ENCODE measurements at regions not wholly inside any gene's neighbourhood (a gene's known extent, or its start where the extent isn't known, plus 50 kb on each side); places are given as distances from the start of the nearest gene placed in this dataset.

GRCh38 chr9:75734802-75735201 lies 155.7 kb upstream of the PCSK5 start:
- Histone ChIP-seq H3K27me3 (ENCODE audit: control insufficient read depth, insufficient read depth, low read length) (no peaks in the 10 kb centered on the region), H3K4me1 (ENCODE audit: control insufficient read depth, insufficient read depth, low read length, poor library complexity, severe bottlenecking) (no peaks in the 10 kb centered on the region), H3K27ac (ENCODE audit: insufficient read depth, low read length, poor library complexity, severe bottlenecking) (no peak overlapping the region), H3K4me3 (ENCODE audit: low read depth, low read length) (no peak overlapping the region), H3K9me3 (ENCODE audit: control insufficient read depth in 2 of 2, low read length in 2 of 2) (no peaks in the 10 kb centered on the region), H3K36me3 (ENCODE audit: control insufficient read depth, insufficient read depth, low read length) (no peaks in the 10 kb centered on the region)
- Mint-ChIP-seq H3K27ac (no peak overlapping the region), H3K27me3 (no peaks in the 10 kb centered on the region), H3K4me3 (no peak overlapping the region), H3K9me3 (peaks cover 0 to 5% (median 1%) of the 10 kb centered on the region in 7 donors), H3K36me3 (no peaks in the 10 kb centered on the region), H3K4me1 (no peaks in the 10 kb centered on the region)
- ATAC-seq (ENCODE audit: low read depth in 2 of 2) = no peak
- no peak for DNase-seq

GRCh38 chr9:75739884-75740611 lies 150.4 kb upstream of the PCSK5 start:
- Histone ChIP-seq H3K4me3 (ENCODE audit: low read depth, low read length) (no peak overlapping the region), H3K36me3 (ENCODE audit: control insufficient read depth, insufficient read depth, low read length) (no peaks in the 10 kb centered on the region), H3K9me3 (ENCODE audit: control insufficient read depth in 2 of 2, low read length in 2 of 2) (no peaks in the 10 kb centered on the region), H3K27me3 (ENCODE audit: control insufficient read depth, insufficient read depth, low read length) (no peaks in the 10 kb centered on the region), H3K27ac (ENCODE audit: insufficient read depth, low read length, poor library complexity, severe bottlenecking) (no peak overlapping the region), H3K4me1 (ENCODE audit: control insufficient read depth, insufficient read depth, low read length, poor library complexity, severe bottlenecking) (no peaks in the 10 kb centered on the region)
- ATAC-seq (ENCODE audit: low read depth in 2 of 2) = no peak
- H3K27ac Mint-ChIP-seq = no peak overlapping the region
- no peak for DNase-seq
- no peaks in the 10 kb centered on the region for H3K36me3 Mint-ChIP-seq
- H3K9me3 Mint-ChIP-seq = peaks cover 0 to 5% (median 0%) of the 10 kb centered on the region in 7 donors
- no peaks in the 10 kb centered on the region for H3K4me1 Mint-ChIP-seq
- H3K4me3 Mint-ChIP-seq = no peak overlapping the region
- H3K27me3 Mint-ChIP-seq = no peaks in the 10 kb centered on the region

GRCh38 chr9:75743855-75744254 lies 146.6 kb upstream of the PCSK5 start:
- no peaks in the 10 kb centered on the region for H3K36me3 Mint-ChIP-seq
- no peak overlapping the region for H3K27ac Mint-ChIP-seq
- H3K9me3 ChIP-seq (ENCODE audit: control insufficient read depth in 2 of 2, low read length in 2 of 2) = no peaks in the 10 kb centered on the region

GRCh38 chr9:75754080-75754479 lies 136.4 kb upstream of the PCSK5 start:
- H3K27me3 ChIP-seq (ENCODE audit: control insufficient read depth, insufficient read depth, low read length) = no peaks in the 10 kb centered on the region
- H3K27ac Mint-ChIP-seq = no peak overlapping the region
- H3K4me3 ChIP-seq (ENCODE audit: low read depth, low read length) = no peak overlapping the region
- H3K4me1 ChIP-seq (ENCODE audit: control insufficient read depth, insufficient read depth, low read length, poor library complexity, severe bottlenecking) = no peaks in the 10 kb centered on the region
- no peaks in the 10 kb centered on the region for H3K36me3 Mint-ChIP-seq
- DNase-seq (no peak), ATAC-seq (ENCODE audit: low read depth in 2 of 2) (no peak)
- no peaks in the 10 kb centered on the region for H3K36me3 ChIP-seq (ENCODE audit: control insufficient read depth, insufficient read depth, low read length)
- peaks cover 0 to 9% (median 4%) of the 10 kb centered on the region in 7 donors for H3K9me3 Mint-ChIP-seq
- H3K4me1 Mint-ChIP-seq = no peaks in the 10 kb centered on the region
- H3K9me3 ChIP-seq (ENCODE audit: control insufficient read depth in 2 of 2, low read length in 2 of 2) = no peaks in the 10 kb centered on the region
- no peaks in the 10 kb centered on the region for H3K27me3 Mint-ChIP-seq
- no peak overlapping the region for H3K4me3 Mint-ChIP-seq
- no peak overlapping the region for H3K27ac ChIP-seq (ENCODE audit: insufficient read depth, low read length, poor library complexity, severe bottlenecking)

More at GRCh38 chr9:75743855-75744254, 146.6 kb upstream of the PCSK5 start:
- Histone ChIP-seq H3K27me3 (ENCODE audit: control insufficient read depth, insufficient read depth, low read length) (no peaks in the 10 kb centered on the region), H3K4me1 (ENCODE audit: control insufficient read depth, insufficient read depth, low read length, poor library complexity, severe bottlenecking) (no peaks in the 10 kb centered on the region), H3K27ac (ENCODE audit: insufficient read depth, low read length, poor library complexity, severe bottlenecking) (no peak overlapping the region), H3K4me3 (ENCODE audit: low read depth, low read length) (no peak overlapping the region), H3K36me3 (ENCODE audit: control insufficient read depth, insufficient read depth, low read length) (no peaks in the 10 kb centered on the region)
- no peak for DNase-seq
- peaks cover 0 to 8% (median 1%) of the 10 kb centered on the region in 7 donors for H3K9me3 Mint-ChIP-seq
- ATAC-seq (ENCODE audit: low read depth in 2 of 2) = no peak
- no peaks in the 10 kb centered on the region for H3K4me1 Mint-ChIP-seq
- H3K27me3 Mint-ChIP-seq = no peaks in the 10 kb centered on the region
- no peak overlapping the region for H3K4me3 Mint-ChIP-seq

- Histone ChIP-seq H3K4me1 (ENCODE audit: control insufficient read depth, insufficient read depth, low read length, poor library complexity, severe bottlenecking) (no peaks in the 10 kb centered on the region), H3K27ac (ENCODE audit: insufficient read depth, low read length, poor library complexity, severe bottlenecking) (no peak overlapping the region), H3K36me3 (ENCODE audit: control insufficient read depth, insufficient read depth, low read length) (no peaks in the 10 kb centered on the region), H3K27me3 (ENCODE audit: control insufficient read depth, insufficient read depth, low read length) (no peaks in the 10 kb centered on the region), H3K9me3 (ENCODE audit: control insufficient read depth in 2 of 2, low read length in 2 of 2) (peaks cover 0 to 2% of the 10 kb centered on the region in 2 experiments), H3K4me3 (ENCODE audit: low read depth, low read length) (no peak overlapping the region)
- Mint-ChIP-seq H3K27me3 (no peaks in the 10 kb centered on the region), H3K4me1 (no peaks in the 10 kb centered on the region), H3K36me3 (no peaks in the 10 kb centered on the region), H3K4me3 (no peak overlapping the region), H3K9me3 (peaks cover 0 to 5% (median 2%) of the 10 kb centered on the region in 7 donors), H3K27ac (no peak overlapping the region)
- DNase-seq = no peak
- ATAC-seq (ENCODE audit: low read depth in 2 of 2) = no peak
Measured at GRCh38 chr9:75775166-75775565, 115.3 kb upstream of the PCSK5 start.

- Mint-ChIP-seq H3K27ac (no peak overlapping the region), H3K36me3 (no peaks in the 10 kb centered on the region), H3K4me3 (no peak overlapping the region), H3K27me3 (no peaks in the 10 kb centered on the region), H3K4me1 (no peaks in the 10 kb centered on the region), H3K9me3 (peaks cover 0 to 4% (median 0%) of the 10 kb centered on the region in 7 donors)
- H3K9me3 ChIP-seq (ENCODE audit: control insufficient read depth in 2 of 2, low read length in 2 of 2) = peaks cover 0 to 2% of the 10 kb centered on the region in 2 experiments
- no peaks in the 10 kb centered on the region for H3K27me3 ChIP-seq (ENCODE audit: control insufficient read depth, insufficient read depth, low read length)
- no peak for DNase-seq
- ATAC-seq (ENCODE audit: low read depth in 2 of 2) = no peak
- H3K27ac ChIP-seq (ENCODE audit: insufficient read depth, low read length, poor library complexity, severe bottlenecking) = no peak overlapping the region
- no peaks in the 10 kb centered on the region for H3K4me1 ChIP-seq (ENCODE audit: control insufficient read depth, insufficient read depth, low read length, poor library complexity, severe bottlenecking)
- H3K4me3 ChIP-seq (ENCODE audit: low read depth, low read length) = no peak overlapping the region
- H3K36me3 ChIP-seq (ENCODE audit: control insufficient read depth, insufficient read depth, low read length) = no peaks in the 10 kb centered on the region
Measured at GRCh38 chr9:75775966-75776691, 114.3 kb upstream of the PCSK5 start.

- no peaks in the 10 kb centered on the region for H3K27me3 Mint-ChIP-seq
- Histone ChIP-seq H3K27ac (ENCODE audit: insufficient read depth, low read length, poor library complexity, severe bottlenecking) (no peak overlapping the region), H3K4me3 (ENCODE audit: low read depth, low read length) (no peak overlapping the region), H3K4me1 (ENCODE audit: control insufficient read depth, insufficient read depth, low read length, poor library complexity, severe bottlenecking) (no peaks in the 10 kb centered on the region), H3K36me3 (ENCODE audit: control insufficient read depth, insufficient read depth, low read length) (no peaks in the 10 kb centered on the region), H3K27me3 (ENCODE audit: control insufficient read depth, insufficient read depth, low read length) (no peaks in the 10 kb centered on the region), H3K9me3 (ENCODE audit: control insufficient read depth in 2 of 2, low read length in 2 of 2) (no peaks in the 10 kb centered on the region)
- no peaks in the 10 kb centered on the region for H3K4me1 Mint-ChIP-seq
- peaks cover 0 to 6% (median 3%) of the 10 kb centered on the region in 7 donors for H3K9me3 Mint-ChIP-seq
- H3K36me3 Mint-ChIP-seq = no peaks in the 10 kb centered on the region
- no peak overlapping the region for H3K27ac Mint-ChIP-seq
- no peak for ATAC-seq (ENCODE audit: low read depth in 2 of 2)
- no peak for DNase-seq
- H3K4me3 Mint-ChIP-seq = no peak overlapping the region
Measured at GRCh38 chr9:75780185-75780584, 110.3 kb upstream of the PCSK5 start.

Data from CD4-positive, CD25-positive, alpha-beta regulatory T cell (primary cell).